Lower lobe of right lung (tissue), 2 donors: ENCODE measurements at regions not wholly inside any gene's neighbourhood (a gene's known extent, or its start where the extent isn't known, plus 50 kb on each side); places are given as distances from the start of the nearest gene placed in this dataset.
A peak's percentile ranks its signal among the peaks of the same experiment; 100 is the strongest.

Experiments
- ATAC-seq, 2 donors: fragments of 200-7000 bp; cut with Tn5 transposase; one replicate each; pipeline ENCODE4 v1.9.1; 2020 to 2022; ENCODE audit warnings: mild to moderate bottlenecking in 2 of 2, moderate library complexity in 2 of 2
- DNase-seq: peaks from one replicate; pipeline ENCODE4 v3.0.0-alpha.2; 2020
- H3K27ac ChIP-seq: fragments of 200-600 bp; one replicate; pipeline ENCODE4 v1.8.0; 2022
- H3K27me3 ChIP-seq: fragments of 200-600 bp; one replicate; pipeline ENCODE4 v1.8.0; 2022; ENCODE audit warnings: low read depth
- H3K36me3 ChIP-seq: fragments of 200-600 bp; one replicate; pipeline ENCODE4 v1.8.0; 2022; ENCODE audit warnings: mild to moderate bottlenecking
- H3K4me1 ChIP-seq: fragments of 200-600 bp; one replicate; pipeline ENCODE4 v1.8.0; 2022
- H3K4me3 ChIP-seq: fragments of 200-600 bp; one replicate; pipeline ENCODE4 v1.8.0; 2022; ENCODE audit warnings: mild to moderate bottlenecking
- H3K9me3 ChIP-seq: fragments of 200-600 bp; one replicate; pipeline ENCODE4 v1.8.0; 2022
- CTCF ChIP-seq: fragments of 200-600 bp; IDR thresholded peaks from one replicate; pipeline ENCODE4 v1.8.0; 2022; ENCODE audit warnings: antibody characterized with exemption, mild to moderate bottlenecking
- intact Hi-C: fragments of 100-400 bp; cut with DNase I; formaldehyde crosslinking; loops from one replicate; pipeline ENCODE4 v1.11.0; 2022
- donor health status: DM: no; HTN: yes; CAD: no; lungs with severe emphysema.

- Histone ChIP-seq H3K27ac (no peak overlapping the region), H3K36me3 (no peaks in the 10 kb centered on the region), H3K4me1 (peaks cover 8% of the 10 kb centered on the region), H3K27me3 (no peaks in the 10 kb centered on the region), H3K9me3 (no peaks in the 10 kb centered on the region), H3K4me3 (no peak overlapping the region)
- peak; percentile 80 to 89 for ATAC-seq
- intact Hi-C loops = no loop called here
- no peak for DNase-seq
- no peak for TF ChIP-seq CTCF
These were observed 100.8 kb upstream of the WASF3 start for GRCh38 chr13:26456650-26457049.

- H3K9me3 ChIP-seq = no peaks in the 10 kb centered on the region
- TF ChIP-seq CTCF = no peak
- no peaks in the 10 kb centered on the region for H3K36me3 ChIP-seq
- no peak overlapping the region for H3K27ac ChIP-seq
- peaks cover 8% of the 10 kb centered on the region for H3K4me1 ChIP-seq
- no peak for DNase-seq
- ATAC-seq = peak; percentile 53 to 76
- no peaks in the 10 kb centered on the region for H3K27me3 ChIP-seq
- intact Hi-C loops = no loop called here
- H3K4me3 ChIP-seq = no peak overlapping the region
These were observed 100.3 kb upstream of the WASF3 start for GRCh38 chr13:26457212-26457611.

- no peak for TF ChIP-seq CTCF
- Histone ChIP-seq H3K27ac (peak overlapping the region; percentile 51), H3K4me1 (peaks cover 8% of the 10 kb centered on the region), H3K4me3 (no peak overlapping the region), H3K27me3 (no peaks in the 10 kb centered on the region), H3K36me3 (no peaks in the 10 kb centered on the region), H3K9me3 (no peaks in the 10 kb centered on the region)
- intact Hi-C loops = no loop called here
- DNase-seq = no peak
- no peak for ATAC-seq
These were observed 99.2 kb upstream of the WASF3 start for GRCh38 chr13:26458196-26458749.

GRCh38 chr13:26459276-26460131, 98.0 kb upstream of the WASF3 start:
- Histone ChIP-seq H3K27me3 (no peaks in the 10 kb centered on the region), H3K9me3 (no peaks in the 10 kb centered on the region), H3K36me3 (no peaks in the 10 kb centered on the region), H3K4me3 (no peak overlapping the region), H3K27ac (no peak overlapping the region), H3K4me1 (peaks cover 8% of the 10 kb centered on the region)
- ATAC-seq (no peak), DNase-seq (no peak)
- intact Hi-C loops = no loop called here
- no peak for TF ChIP-seq CTCF

GRCh38 chr13:26460648-26461047, 96.8 kb upstream of the WASF3 start:
- no peaks in the 10 kb centered on the region for H3K27me3 ChIP-seq
- no peak for TF ChIP-seq CTCF
- intact Hi-C loops = no loop called here
- no peaks in the 10 kb centered on the region for H3K9me3 ChIP-seq
- H3K27ac ChIP-seq = peak overlapping the region; percentile 21
- ATAC-seq = peak in 1 of 2 donors; percentile 63
- H3K4me1 ChIP-seq = peaks cover 8% of the 10 kb centered on the region
- no peaks in the 10 kb centered on the region for H3K36me3 ChIP-seq
- no peak for DNase-seq
- no peak overlapping the region for H3K4me3 ChIP-seq
